Lower leg skin (tissue), 4 donors: ENCODE measurements at regions not wholly inside any gene's neighbourhood (a gene's known extent, or its start where the extent isn't known, plus 50 kb on each side); places are given as distances from the start of the nearest gene placed in this dataset.
"Not testable (repeated sequence)": the region's sequence is repeated elsewhere in the genome, so short reads cannot be mapped to it uniquely, and the experiment has no call there.

Experiments
- DNase-seq, 2 donors: peaks; one replicate each; pipeline ENCODE4 v3.0.0-alpha.2; 2019; ENCODE audit warnings: low spot score in 2 of 2
- H3K4me3 ChIP-seq: fragments of 200-600 bp; sonication (generic); 2 replicates; pipeline ENCODE4 v1.5.1; 2017; ENCODE audit warnings: mild to moderate bottlenecking, low read depth; ENCODE audit not compliant: poor library complexity, severe bottlenecking
- CTCF ChIP-seq, 3 donors: fragments of 450-650 bp; IDR thresholded peaks; one replicate each; pipeline ENCODE4 v1.5.1; 2016; ENCODE audit warnings: antibody characterized with exemption in 3 of 3, mild to moderate bottlenecking in 3 of 3, moderate library complexity in 2 of 3
- POLR2A ChIP-seq, 2 donors: fragments of 450-650 bp; IDR thresholded peaks; one replicate each; pipeline ENCODE4 v1.6.1; 2016 to 2017; ENCODE audit warnings: antibody characterized with exemption in 2 of 2, mild to moderate bottlenecking in 1 of 2, moderate library complexity in 1 of 2
- WGBS, 2 donors: methylation state at CpG; one replicate each; pipeline ENCODE4 v1.1.5; 2018; 5-methylcytosine and 5-hydroxymethylcytosine counted together
- intact Hi-C: fragments of 100-400 bp; cut with DNase I; formaldehyde crosslinking; loops from one replicate; pipeline ENCODE4 v1.15.0; 2023; ENCODE audit warnings: low total_unique reads

GRCh38 chr10:109633846-109634245, 289.5 kb downstream of the XPNPEP1 start:
- H3K4me3 ChIP-seq: no peak overlapping the region
- intact Hi-C loops: no loop called here
- no peak for TF ChIP-seq POLR2A (IDR thresholded peaks at IDR 0.05)
- TF ChIP-seq CTCF (IDR thresholded peaks at IDR 0.05): no peak
- no peak for DNase-seq

GRCh38 chr10:109633017-109633416, 290.3 kb downstream of the XPNPEP1 start:
- H3K4me3 ChIP-seq, DNase-seq, intact Hi-C loops: not testable (repeated sequence)

- intact Hi-C loops: no loop called here
- WGBS, 2 donors: 74 to 82% methylated on average over 2 of the region's 2 CpGs
Observed at GRCh38 chr10:109624939-109625338, 298.4 kb downstream of the XPNPEP1 start.

GRCh38 chr10:109622566-109622965, 300.7 kb downstream of the XPNPEP1 start:
- 82 to 89% methylated on average over 3 of the region's 3 CpGs for WGBS, 2 donors
- no peak for DNase-seq

More at GRCh38 chr10:109624939-109625338, 298.4 kb downstream of the XPNPEP1 start:
- DNase-seq: no peak
- TF ChIP-seq POLR2A (IDR thresholded peaks at IDR 0.05) (no peak), CTCF (IDR thresholded peaks at IDR 0.05) (no peak)
- H3K4me3 ChIP-seq: no peak overlapping the region

GRCh38 chr10:109620396-109620795, 302.9 kb downstream of the XPNPEP1 start:
- intact Hi-C loops: no loop called here
- 49 to 51% methylated on average over 3 of the region's 3 CpGs for WGBS, 2 donors

More at GRCh38 chr10:109622566-109622965, 300.7 kb downstream of the XPNPEP1 start:
- intact Hi-C loops: no loop called here
- no peak overlapping the region for H3K4me3 ChIP-seq
- TF ChIP-seq CTCF (IDR thresholded peaks at IDR 0.05) (no peak), POLR2A (IDR thresholded peaks at IDR 0.05) (no peak)

GRCh38 chr10:109619914-109620313, 303.4 kb downstream of the XPNPEP1 start:
- DNase-seq: no peak
- TF ChIP-seq CTCF (IDR thresholded peaks at IDR 0.05) (no peak), POLR2A (IDR thresholded peaks at IDR 0.05) (no peak)
- no peak overlapping the region for H3K4me3 ChIP-seq
- intact Hi-C loops: no loop called here
- 93 to 100% methylated on average over 1 of the region's 1 CpG for WGBS, 2 donors

More at GRCh38 chr10:109620396-109620795, 302.9 kb downstream of the XPNPEP1 start:
- no peak for DNase-seq
- no peak for TF ChIP-seq POLR2A (IDR thresholded peaks at IDR 0.05)
- no peak for TF ChIP-seq CTCF (IDR thresholded peaks at IDR 0.05)
- no peak overlapping the region for H3K4me3 ChIP-seq
